GM18951 (cell line): ENCODE measurements at regions not wholly inside any gene's neighbourhood (a gene's known extent, or its start where the extent isn't known, plus 50 kb on each side); places are given as distances from the start of the nearest gene placed in this dataset.

Experiments used
- POLR2A ChIP-seq: IDR thresholded peaks from 4 replicates; pipeline ENCODE4 v1.6.1; 2011; ENCODE audit warnings: mild to moderate bottlenecking; ENCODE audit not compliant: insufficient read length, insufficient read depth; ENCODE audit errors: extremely low read depth
- in situ Hi-C: fragments of 300-500 bp; cut with MboI; formaldehyde crosslinking; loops from one replicate; pipeline ENCODE4 v1.12.0; 2022; ENCODE audit warnings: low sequenced_read_pairs, mixed read lengths, inconsistent platforms; ENCODE audit not compliant: unreplicated experiment

- in situ Hi-C loops, result no loop called here
- no peak for TF ChIP-seq POLR2A
These were observed 114.2 kb upstream of the RXFP2 start for GRCh38 chr13:31625115-31625514.

GRCh38 chr13:31627097-31627845 lies 112.1 kb upstream of the RXFP2 start:
- in situ Hi-C loops, result no loop called here
- TF ChIP-seq POLR2A, result no peak

GRCh38 chr13:31629085-31629780 lies 110.1 kb upstream of the RXFP2 start:
- no peak for TF ChIP-seq POLR2A
- in situ Hi-C loops, result no loop called here

- no peak for TF ChIP-seq POLR2A
- in situ Hi-C loops, result no loop called here
These were observed 108.3 kb upstream of the RXFP2 start for GRCh38 chr13:31631071-31631470.

- in situ Hi-C loops, result no loop called here
- TF ChIP-seq POLR2A, result no peak
These were observed 107.6 kb upstream of the RXFP2 start for GRCh38 chr13:31631746-31632145.

GRCh38 chr13:31638577-31638976 lies 100.7 kb upstream of the RXFP2 start:
- in situ Hi-C loops, result no loop called here
- TF ChIP-seq POLR2A, result no peak

- in situ Hi-C loops, result no loop called here
- TF ChIP-seq POLR2A, result no peak
These were observed 99.7 kb upstream of the RXFP2 start for GRCh38 chr13:31639443-31640163.

GRCh38 chr13:31649766-31650165 lies 89.6 kb upstream of the RXFP2 start:
- no peak for TF ChIP-seq POLR2A
- in situ Hi-C loops, result no loop called here

GRCh38 chr13:31653730-31654129 lies 85.6 kb upstream of the RXFP2 start:
- in situ Hi-C loops, result no loop called here
- TF ChIP-seq POLR2A, result no peak

GRCh38 chr13:31663880-31664585 lies 75.3 kb upstream of the RXFP2 start:
- in situ Hi-C loops, result no loop called here
- TF ChIP-seq POLR2A, result no peak

- no peak for TF ChIP-seq POLR2A
- in situ Hi-C loops, result no loop called here
These were observed 68.3 kb upstream of the RXFP2 start for GRCh38 chr13:31670831-31671617.

- in situ Hi-C loops, result no loop called here
- no peak for TF ChIP-seq POLR2A
These were observed 65.3 kb upstream of the RXFP2 start for GRCh38 chr13:31674051-31674450.
